T-helper 9 cell (primary cell): ENCODE measurements at regions not wholly inside any gene's neighbourhood (a gene's known extent, or its start where the extent isn't known, plus 50 kb on each side); places are given as distances from the start of the nearest gene placed in this dataset.

ENCODE experiments used
- DNase-seq: peaks from one replicate; pipeline ENCODE4 v3.0.0-alpha.2; 2020

DNA sequence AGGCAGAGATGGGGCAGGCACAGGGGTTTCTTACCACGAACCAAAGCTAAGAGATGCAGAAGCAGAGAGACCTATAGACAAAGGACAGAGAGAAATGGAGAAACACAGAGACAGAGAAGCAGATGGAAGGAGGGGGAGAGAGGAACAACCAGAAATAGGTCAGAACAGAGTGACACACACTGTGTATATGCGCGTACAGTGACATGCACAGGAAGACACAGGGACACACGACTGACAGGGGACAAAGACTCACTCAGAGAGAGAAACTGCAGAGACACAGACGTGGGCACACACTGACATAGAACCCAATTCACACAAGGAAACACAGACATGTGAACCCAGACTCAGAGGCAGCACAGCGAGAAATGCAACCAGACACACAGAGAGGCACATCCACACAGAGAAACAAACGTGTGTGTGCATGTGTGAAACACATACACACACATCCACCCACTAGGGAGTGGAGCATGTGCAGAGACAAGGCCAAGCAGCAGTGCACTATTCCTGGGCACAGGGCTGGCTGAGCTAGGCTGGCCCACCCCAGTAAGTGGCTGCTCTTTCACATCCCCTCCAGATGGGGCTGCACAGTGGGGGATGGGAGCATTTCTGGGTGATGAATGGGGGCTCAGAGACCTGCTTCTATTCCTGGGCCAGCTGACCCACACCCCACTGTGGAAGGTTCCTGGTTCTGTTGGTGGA is 123.4 kb upstream of the CSF3R start:
- no peak for DNase-seq

DNA sequence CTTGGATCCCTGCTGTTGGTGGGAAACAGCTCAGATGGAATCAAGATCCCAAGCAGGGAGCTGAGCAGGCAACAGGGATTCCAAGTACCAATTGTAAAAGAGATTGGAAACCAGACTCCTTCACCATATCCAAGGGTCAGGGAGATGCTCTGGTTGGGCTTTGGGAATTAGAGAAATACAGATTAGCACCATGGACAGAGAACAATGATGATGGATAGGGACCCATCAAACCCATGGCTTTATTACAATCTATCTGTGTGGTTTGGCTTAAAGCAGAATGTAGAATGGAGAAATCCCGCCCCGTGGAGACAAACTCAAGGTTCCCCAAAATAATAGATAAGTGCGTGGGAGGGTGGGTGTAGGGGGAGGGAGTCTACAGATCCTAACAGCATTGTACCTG is 120.7 kb upstream of the CSF3R start:
- DNase-seq, result no peak

DNA sequence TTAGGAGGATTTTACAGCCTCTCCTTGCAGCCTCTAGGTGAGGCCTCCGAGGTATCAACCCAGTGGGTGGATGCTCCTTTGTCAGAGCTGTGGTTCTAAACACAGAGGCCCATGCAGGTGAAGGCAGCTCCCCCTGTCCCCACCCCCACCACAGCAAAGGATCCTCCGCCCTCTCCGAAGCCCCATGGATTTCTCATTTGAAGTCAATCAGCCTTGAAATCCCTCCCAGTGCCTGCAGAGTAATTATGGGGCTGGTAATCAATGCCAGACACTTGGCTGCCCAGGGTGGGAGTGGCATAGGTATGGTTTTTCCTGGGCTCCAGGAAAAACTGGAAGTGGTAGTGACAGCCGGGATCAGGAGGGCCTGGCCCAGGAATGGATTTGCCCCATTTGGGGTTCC is 119.5 kb upstream of the CSF3R start:
- no peak for DNase-seq

DNA sequence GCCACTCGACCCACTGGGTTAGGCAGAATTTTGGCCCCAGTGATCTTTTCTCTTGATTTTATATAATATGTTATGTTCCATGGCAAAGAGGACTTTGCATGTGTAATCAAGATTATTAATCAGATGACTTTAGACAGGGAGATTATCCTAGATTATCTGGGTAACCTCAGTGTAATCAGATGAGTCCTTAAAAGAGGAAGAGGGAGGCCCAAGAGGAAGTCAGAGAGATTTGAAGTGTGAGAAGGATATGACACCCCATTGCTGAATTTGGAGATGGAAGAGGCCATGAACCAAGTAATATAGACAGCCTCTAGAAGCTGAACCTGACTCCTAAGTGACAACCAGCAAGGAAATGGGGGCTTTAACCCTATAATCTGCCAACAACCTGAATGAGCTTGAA is 117.1 kb upstream of the CSF3R start:
- no peak for DNase-seq

DNA sequence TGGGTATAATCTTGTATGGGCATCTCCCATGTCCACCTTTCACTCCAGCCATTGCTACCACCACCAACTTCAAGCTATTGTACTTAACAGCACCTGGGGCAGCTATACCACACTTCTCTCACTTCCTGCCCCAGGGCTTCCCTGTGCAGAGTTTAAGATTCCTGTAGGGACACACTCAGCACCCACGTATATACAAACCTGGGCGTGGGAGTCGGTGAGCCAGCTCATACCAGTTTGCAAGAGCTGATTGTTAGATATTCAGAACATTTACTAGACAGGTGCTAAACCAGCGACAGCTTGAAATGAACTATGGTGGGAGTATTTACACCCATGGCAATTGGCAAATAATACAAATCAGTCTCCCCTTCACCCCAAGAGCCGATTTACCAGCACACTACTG is 114.8 kb upstream of the CSF3R start:
- no peak for DNase-seq

DNA sequence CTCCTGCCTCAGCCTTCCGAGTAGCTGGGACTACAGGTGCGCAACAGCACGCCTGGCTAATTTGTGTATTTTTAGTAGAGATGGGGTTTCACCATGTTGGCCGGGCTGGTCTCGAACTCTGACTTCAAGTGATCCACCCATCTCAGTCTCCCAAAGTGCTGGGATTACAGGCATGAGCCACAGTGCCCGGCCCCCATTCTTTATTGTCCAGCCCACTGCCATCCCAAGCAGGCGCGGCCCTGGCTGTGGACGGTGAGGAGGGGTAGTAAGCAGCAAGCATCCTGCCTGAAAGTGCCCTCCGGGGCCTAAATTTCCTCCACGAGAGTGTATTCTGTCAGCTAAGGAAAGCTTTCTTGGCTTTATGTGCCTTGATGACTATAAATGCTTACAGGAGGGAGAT is 113.2 kb upstream of the CSF3R start:
- no peak for DNase-seq

DNA sequence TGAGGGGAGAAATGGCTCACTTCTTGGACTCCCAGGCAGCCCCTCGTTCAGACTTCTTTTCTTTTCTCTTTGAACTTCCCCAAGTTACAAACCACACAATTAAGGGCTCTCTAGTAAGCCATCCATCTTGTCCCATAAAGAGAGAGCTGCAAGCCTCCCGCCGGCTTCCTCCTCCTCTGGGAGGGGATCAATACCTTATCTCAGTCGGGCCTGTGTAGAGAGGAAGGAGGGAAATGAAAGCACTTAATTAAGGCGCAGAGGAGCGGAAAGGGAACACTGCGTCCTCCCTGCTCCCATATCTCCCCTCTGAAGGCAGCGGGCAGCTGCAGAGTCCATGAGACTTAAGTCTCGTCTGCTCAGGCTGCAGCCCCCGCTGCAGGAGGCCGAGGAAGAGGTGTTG is 112.6 kb upstream of the CSF3R start:
- DNase-seq, result no peak

DNA sequence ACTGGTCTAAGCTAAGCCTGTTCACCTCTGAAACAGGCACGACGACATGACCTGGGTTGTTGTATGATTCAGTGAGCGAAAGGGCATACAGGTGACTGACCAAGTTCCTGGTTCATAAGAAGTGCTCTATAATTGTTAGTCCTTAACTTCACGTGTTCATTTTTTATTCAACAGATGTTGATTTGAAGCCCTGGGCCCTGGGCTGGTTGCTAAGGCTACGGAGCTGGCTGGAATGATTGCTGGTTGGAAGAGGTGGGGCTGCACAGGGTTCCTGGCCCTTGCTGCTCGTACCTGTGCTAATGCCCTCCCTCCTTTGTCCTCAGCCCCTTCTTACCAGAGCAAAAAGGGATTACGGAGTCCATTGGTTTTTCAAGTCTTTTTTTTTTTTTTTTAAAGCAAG is 111.3 kb upstream of the CSF3R start:
- DNase-seq, result no peak

DNA sequence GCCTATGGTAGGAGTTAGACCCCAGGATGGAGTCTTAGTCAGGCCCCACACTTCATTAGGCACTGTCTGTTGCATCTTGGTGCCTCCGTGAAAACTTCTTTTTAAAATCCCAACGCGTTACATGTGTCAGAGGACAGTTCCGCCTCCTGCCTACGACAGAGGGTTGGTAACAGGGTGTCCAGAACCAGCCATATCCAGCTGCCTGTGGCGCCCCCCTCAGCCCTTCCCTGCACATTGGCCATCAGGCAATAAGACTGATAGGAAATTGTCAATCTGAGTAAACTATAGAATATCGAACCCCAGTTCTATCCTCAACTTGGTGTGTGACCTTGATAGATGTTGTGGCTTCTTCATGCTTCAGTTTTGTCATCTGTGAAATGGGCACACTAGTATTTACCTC is 108.6 kb upstream of the CSF3R start:
- DNase-seq, result no peak

DNA sequence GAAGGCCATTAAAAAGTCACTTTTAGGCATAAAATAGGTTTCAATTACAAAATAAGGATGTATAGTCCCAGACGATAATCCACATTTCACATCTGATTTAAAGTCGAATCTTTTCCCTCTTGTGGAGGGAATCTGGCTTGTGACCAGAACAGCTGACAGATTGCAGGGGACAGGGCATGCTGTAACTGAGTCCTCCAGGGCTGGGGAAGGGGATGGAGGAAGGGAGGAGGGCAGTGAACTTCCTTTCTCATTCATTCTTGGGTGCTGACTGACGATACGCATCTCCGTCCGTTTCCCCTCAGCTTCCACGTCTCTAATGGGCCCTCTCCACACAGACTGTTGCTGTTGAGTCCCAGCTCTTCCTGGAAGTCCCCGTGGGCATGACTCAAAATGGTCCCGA is 108.1 kb upstream of the CSF3R start:
- no peak for DNase-seq

DNA sequence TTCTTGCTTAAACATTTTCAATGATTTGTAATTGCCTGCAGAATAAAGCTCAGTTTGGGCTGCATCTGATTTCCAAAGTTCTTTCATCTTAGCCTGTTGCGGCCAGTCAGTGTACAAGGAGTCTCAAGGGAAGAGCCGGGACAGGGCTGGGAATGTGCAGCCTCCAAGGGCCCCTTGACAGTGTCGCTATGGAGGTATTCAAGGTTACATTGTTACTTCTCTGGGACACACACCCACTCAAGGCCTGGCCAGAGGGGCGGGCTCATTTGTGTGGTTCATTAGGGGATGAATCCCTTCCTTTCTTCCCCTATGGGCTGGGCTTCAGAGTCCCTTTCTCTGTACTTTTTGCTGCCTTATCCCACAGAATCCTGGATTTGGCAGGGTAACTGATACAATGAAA is 107.6 kb upstream of the CSF3R start:
- no peak for DNase-seq

DNA sequence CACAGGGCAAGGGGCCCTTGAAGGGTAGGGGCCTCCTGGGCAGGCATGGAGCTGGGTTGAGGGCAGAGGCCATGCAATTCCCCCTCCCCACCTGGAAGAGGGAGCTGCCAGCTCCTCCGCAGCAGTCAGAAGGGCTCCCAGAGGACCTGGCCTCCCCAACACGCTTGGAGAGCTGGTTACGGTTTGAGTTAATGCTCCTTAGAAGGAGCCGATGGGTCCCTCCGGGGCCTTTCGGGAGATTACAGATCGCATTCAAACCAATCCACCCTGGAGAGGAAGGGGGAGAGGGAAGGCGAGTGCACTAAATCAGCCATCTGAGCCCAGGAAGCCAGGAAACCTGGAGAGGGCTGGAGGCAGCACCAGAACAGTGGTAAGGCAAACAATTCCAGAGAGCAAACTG is 106.3 kb upstream of the CSF3R start:
- DNase-seq, result no peak

DNA sequence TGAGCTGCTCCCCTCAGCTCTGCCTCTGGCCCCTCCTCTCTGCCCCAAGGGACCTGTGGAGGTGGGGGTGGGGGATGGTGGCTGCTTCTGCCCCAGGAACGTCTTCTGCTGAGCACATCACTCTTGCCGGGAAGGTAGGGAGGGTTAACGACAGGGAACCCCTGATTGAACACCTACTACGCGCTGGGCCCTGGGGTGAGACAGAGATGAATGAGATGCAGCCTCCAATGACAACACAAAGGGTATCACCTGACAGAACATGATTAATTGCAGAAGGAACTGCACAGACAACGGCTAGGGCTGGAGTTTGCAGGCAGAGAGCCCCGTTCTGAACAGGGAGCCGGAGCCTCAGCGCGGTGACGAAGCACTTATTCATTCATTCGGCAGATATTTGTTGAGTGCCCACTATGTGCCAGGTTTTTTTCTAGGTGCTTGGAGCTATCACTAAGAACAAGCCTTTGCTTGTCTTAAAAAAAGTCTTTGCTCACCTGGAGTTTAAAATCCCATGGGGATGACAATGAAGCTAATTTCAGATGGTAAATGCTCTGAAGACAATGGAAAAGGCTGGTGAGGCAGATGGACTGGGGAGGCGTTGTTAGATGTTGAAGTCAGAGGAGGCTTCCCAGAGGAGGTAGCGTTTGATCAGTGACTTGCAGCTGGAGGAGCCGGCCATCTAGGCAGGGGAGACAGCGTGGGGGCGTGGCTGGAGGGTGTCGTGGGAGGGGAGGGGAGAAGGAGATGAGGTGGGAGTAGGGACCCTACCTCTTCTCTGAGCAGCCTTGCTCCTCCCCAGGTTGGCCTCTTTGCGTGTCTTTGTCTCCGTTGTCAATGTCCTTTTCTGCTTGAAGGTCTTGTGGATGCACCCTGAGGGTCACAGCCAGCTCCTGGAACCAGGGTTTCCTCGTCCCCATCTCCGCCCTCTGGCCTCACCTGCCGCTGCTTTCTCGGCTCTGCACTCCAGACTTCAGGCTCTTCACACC is 103.1 kb upstream of the CSF3R start:
- no peak for DNase-seq

DNA sequence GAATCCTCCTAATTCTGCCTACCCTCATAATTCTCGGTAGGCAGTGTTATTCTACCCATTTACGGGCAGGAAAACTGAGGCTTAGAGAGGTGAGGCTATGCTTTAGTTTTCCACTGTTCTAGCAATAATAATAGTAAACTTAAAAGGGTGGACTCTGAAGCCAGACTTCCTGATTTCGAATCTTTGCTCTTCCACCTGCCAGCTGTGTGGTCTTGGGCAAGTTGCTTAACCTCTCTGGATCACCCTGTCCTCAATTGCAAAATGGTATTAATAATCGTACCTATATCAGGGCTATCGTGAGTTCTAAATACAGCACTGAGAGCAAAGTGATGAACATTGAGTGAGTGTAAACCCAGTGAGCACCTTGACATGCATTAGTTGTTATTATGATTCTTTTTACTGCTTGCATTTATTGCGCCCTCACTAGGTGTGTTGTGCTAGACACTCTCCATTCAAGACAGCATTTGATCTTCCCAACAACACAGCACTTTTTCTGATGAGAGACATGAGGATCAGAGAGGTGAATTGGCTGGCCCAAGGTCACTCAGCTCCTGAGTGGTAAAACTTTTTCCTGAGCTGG is 102.3 kb upstream of the CSF3R start:
- DNase-seq, result no peak

DNA sequence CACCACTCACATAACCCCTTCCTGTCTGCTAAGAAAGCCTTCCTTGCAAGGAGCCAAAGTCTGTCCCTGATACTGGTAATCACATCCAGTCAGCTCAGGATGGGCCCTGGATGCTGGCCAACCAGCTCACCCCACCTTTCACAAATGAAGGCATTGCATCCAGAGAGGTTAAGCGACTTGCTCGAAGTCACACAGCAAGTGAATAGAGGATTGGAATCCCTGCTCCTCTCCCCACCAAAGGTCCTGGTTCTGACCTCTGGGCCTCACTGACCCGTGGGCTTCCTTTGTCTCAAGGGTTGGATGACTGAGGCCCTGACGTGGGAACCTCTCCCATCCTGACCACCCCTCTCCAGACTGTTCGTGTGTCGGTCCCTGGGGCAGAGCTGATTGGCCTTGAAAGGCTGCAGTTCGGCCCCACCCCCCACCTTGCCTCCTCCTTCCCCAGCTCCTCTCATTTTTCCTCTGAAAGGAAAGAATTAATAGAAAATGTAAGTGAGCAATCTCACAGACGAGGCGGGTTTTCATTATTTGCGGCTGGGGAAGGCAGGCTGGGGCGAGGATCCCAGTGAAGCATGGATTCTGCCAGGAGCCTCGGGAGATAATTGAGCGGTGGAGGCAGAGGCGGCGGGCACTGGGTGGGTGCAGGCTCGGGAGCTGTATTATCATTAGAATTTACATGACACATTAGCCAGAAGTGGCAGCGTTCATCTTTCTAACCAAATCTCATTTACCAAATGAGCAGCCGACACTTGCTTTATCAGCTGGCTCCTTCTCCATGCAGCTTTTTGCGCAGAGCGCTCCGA is 101.5 kb upstream of the CSF3R start:
- no peak for DNase-seq

DNA sequence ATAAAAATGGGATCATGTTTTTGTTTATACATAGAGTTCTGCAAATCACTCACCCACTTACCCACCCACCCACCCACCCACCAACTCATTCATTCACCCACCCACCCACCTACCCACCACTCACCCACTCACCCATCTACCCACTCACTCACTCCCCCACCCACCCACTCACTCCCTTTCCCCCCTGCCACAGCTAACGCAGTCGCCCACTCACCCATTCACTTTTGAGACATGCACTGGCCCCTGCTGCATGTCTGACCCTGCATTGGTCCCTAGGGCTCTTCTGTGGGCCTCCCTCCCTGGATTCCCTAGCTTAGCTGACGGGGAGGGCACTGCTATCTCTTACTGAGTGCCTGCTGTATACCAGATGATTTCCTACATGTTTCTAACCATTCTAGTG is 100.4 kb upstream of the CSF3R start:
- no peak for DNase-seq

DNA sequence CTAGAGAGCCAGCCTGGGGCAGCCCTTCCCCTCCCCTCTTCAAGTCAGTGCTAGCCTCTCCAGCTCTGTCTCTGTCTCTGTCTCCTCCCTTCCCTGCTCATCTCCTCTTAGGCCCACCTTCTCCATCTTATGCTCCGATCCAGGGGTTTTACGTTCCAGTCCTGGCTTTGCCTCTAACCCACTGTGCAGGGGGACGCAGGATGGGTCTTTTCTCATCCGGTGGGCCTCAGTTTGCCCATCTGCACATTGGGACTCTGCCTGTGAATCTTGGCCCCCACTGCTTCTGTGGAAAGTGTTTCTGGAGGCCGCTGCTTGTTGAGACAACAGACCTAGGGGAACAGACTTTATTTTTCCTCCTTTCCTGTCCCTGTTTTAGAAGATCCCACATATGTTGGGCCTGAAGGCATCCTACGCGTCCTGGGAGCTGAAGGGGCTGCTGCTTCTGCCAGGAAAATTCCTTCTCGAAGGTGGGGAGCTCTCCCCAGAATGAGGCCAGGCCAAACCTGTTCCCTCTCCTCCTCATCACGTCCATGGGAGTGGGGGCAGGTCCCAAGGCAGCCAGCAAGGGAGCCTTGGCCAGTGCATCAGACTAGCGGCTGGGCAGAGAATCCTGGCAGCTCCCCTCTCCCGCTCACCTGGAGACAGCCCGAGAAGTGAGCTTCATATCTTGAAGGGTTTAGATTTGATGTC is 99.5 kb upstream of the CSF3R start:
- no peak for DNase-seq

DNA sequence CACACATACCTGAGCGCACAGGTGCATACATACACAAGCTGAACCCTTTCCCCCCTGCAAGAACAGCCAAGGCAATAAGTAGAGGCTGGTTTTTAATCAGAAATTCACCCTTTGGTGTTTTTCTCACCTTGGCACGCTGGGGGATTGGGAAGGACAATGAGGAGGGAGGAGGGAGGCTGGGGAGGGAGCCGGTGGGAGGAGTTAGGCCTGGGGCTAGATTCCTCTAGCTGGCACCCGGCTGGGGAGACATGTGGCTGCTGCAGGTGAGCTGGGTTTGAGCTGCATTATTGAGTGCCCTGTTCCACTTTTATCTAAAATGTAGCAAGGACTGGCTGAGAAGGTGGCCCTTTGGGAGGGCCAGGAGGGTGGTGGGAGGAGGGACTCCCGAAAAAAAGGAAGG is 97.8 kb upstream of the CSF3R start:
- DNase-seq, result no peak

DNA sequence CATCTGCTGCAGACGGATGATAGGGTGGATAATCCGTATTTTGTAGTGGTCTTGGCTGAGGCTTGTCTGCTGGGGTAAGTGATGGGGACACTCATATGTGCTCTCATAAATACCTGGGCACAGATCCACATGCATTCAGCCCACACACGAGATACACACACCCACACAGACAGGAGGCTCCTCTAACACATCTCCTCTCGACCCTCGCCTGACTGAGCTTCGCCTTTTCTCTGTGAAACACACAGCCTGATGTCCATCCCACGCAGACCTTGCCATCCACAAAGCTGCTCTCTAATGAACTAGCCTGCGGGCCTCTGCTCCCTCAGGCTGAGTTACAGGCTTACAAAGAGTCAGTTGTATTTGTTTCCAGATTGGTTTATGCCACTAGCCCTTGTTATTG is 96.3 kb upstream of the CSF3R start:
- DNase-seq, result no peak

DNA sequence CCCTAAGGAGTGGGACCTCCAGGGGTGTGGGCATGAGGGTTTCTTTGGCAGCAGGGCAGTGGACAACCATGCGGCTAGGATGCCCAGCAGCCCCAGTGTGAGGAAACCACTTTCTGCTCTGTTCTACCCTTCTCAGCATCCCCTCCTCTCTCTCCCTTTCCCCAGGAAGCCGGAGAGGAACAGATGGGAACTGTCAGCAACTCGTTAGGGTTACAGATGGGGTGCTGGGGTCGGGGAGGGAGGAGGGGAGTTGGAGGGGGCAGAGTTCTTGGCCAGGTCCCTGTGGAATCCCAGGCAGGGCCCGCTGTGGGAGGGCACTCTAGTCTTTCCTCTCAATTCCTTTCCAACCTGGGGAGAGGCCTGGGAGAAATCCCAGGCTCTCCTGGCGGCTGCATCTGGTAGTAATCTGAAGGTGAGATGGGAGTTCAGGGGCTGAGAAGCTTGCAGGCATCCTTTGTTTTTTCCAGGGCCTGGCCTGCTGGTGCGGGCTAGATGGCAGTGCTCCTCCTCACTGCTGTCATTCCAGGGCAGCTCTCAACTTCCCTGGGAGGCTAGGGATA is 93.9 kb upstream of the CSF3R start:
- no peak for DNase-seq

DNA sequence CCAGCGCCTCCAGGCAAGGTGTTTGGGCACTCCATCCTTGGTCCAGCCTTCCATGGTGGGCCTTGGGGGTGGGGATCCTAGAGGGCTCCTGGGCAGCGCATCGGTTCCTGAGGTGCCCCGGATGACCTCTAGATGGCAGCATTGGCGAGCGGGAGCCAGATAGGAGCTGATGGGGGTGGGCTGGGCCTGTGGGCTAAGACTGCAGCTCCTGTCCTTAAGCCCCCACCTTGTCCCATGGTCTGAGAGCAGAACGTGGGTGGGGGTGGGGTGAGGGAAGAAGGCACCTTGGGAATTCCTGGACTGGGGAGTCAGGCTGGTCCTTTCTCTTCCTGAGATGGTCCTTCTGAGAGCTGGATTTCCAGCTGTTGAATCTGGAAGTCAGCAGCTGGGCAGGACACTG is 93.4 kb upstream of the CSF3R start:
- DNase-seq, result peak; percentile 39

DNA sequence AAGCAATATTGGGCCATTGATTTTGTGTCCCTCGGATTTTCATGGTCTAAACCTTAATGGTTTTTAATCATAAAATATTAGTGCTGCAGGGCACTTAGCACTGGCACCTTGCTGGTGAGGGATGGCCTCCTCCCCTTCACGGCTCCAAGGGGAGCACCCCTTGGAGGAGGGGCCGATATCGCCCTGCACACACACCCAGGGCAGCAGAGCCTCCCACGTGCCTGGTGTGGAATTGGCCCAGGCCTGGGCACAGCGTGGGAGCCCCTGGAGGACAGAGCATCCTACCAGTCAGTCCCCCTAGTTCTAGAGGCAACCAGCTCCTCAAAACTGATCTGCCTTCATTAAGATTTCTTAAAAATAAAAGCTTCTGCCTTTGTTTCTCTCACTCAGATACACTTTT is 90.7 kb upstream of the CSF3R start:
- DNase-seq, result no peak
